ENCODE measurements at regions not wholly inside any gene's neighbourhood (a gene's known extent, or its start where the extent isn't known, plus 50 kb on each side); places are given as distances from the start of the nearest gene placed in this dataset.

DNA sequence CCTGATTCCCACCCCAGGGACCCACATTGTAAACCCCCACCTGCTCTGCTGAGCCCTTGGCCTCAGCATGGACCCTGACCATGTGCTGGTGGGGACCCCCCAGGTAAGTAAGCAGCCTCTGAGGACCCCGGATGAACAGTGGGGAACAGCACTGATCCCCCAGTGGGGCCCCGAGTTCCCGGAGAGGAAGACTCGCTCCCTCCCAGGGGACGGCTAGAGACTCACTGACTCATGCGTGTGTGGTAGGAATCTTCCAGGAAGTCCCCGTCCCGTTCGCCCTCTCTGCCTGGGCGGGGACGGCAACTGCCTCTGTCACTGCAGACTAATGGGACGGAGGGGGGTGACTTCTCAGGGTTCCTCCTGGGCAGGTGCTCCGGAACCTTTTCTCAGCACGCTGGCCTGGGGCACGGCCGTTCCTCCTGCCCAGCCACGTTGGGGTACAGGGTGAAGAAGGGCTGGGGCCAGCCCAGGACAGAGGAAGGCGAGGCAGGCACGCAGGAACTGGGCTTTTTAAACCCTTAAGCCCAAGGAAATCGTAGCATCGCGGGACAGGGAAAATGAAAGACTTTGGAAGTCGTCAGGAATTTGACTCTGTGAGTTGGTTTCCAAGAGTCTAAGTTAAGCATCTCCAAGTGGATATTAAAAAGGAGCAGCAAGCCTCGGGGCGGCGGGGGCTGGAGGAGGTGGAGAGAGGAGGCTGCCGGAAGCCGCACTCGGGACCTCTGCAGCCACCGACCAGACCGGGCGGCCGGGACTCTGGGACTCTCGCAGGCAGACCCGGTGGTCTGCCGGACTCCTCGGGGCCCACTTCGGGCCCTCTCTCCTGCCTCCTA, 178.7 kb downstream of the SEC14L1 start:
- Histone ChIP-seq H3K36me3 (ENCODE audit: low read length) (no peaks in the 10 kb centered on the region), H2AFZ (ENCODE audit: low read depth, low read length, severe bottlenecking) (no peak overlapping the region), H3K4me3 (ENCODE audit: insufficient read depth, low read length, poor library complexity, severe bottlenecking) (no peak overlapping the region), H3K9ac (ENCODE audit: low read length) (no peak overlapping the region), H3K79me2 (ENCODE audit: insufficient read depth, low read length) (no peaks in the 10 kb centered on the region), H3K9me3 (ENCODE audit: insufficient read depth, low read length) (no peaks in the 10 kb centered on the region), H3K9me2 (replicated peaks; ENCODE audit: insufficient read depth, low read length) (no peaks in the 10 kb centered on the region), H3F3A (ENCODE audit: insufficient read depth) (no peaks in the 10 kb centered on the region), H3K4me2 (ENCODE audit: low read depth, low read length, poor library complexity, severe bottlenecking) (no peak overlapping the region), H3K27me3 (ENCODE audit: low read length) (peaks cover 2% of the 10 kb centered on the region; the same call in 1 of the 2 replicates), H3K27ac (ENCODE audit: low read depth, low read length) (no peak overlapping the region), H4K20me1 (ENCODE audit: low read depth, low read length) (no peaks in the 10 kb centered on the region)
- no peak for TF ChIP-seq EZH2phosphoT487 (conservative IDR thresholded peaks at IDR 0.05; ENCODE audit: low read length)
- no peak for TF ChIP-seq CTCF (IDR thresholded peaks at IDR 0.05; ENCODE audit: insufficient read depth, low read length, poor library complexity, severe bottlenecking)

DNA sequence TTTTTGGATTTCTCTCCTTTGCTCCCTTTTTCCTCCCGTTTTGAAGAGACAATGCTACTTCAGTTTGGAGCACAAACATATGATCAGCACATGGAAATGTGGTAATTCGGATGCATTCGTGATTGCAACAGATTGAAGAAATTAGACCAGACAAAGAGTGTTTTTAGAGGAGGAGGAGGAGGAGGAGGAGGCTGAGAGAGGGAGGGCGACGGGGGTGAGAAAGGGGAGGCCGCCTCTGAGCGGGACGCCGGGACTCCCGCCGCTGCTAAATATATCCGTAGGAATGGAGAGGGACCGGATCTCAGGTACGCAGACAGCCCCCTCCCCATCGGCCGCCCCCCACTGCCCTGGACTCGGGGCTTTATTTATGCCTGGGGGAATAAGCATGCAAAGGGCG, 179.3 kb downstream of the SEC14L1 start:
- H3F3A ChIP-seq (ENCODE audit: insufficient read depth), result no peaks in the 10 kb centered on the region
- TF ChIP-seq CTCF (IDR thresholded peaks at IDR 0.05; ENCODE audit: insufficient read depth, low read length, poor library complexity, severe bottlenecking) (no peak), EZH2phosphoT487 (conservative IDR thresholded peaks at IDR 0.05; ENCODE audit: low read length) (no peak)
- H3K36me3 ChIP-seq (ENCODE audit: low read length), result no peaks in the 10 kb centered on the region
- H3K9me3 ChIP-seq (ENCODE audit: insufficient read depth, low read length), result no peaks in the 10 kb centered on the region
- no peaks in the 10 kb centered on the region for H4K20me1 ChIP-seq (ENCODE audit: low read depth, low read length)
- H3K27ac ChIP-seq (ENCODE audit: low read depth, low read length), result no peak overlapping the region
- H3K9me2 ChIP-seq (replicated peaks; ENCODE audit: insufficient read depth, low read length), result no peaks in the 10 kb centered on the region
- H3K4me3 ChIP-seq (ENCODE audit: insufficient read depth, low read length, poor library complexity, severe bottlenecking), result no peak overlapping the region
- no peak overlapping the region for H3K9ac ChIP-seq (ENCODE audit: low read length)
- H3K4me2 ChIP-seq (ENCODE audit: low read depth, low read length, poor library complexity, severe bottlenecking), result no peak overlapping the region
- no peaks in the 10 kb centered on the region for H3K79me2 ChIP-seq (ENCODE audit: insufficient read depth, low read length)
- H3K27me3 ChIP-seq (ENCODE audit: low read length), result peaks cover 2% of the 10 kb centered on the region; the same call in 1 of the 2 replicates
- H2AFZ ChIP-seq (ENCODE audit: low read depth, low read length, severe bottlenecking), result no peak overlapping the region

GRCh38 chr17:77320485-77321256, 179.9 kb downstream of the SEC14L1 start:
- Histone ChIP-seq H3F3A (ENCODE audit: insufficient read depth) (no peaks in the 10 kb centered on the region), H2AFZ (ENCODE audit: low read depth, low read length, severe bottlenecking) (no peak overlapping the region)

More at GRCh38 chr17:77320485-77321256, 179.9 kb downstream of the SEC14L1 start:
- TF ChIP-seq CTCF (IDR thresholded peaks at IDR 0.05; ENCODE audit: insufficient read depth, low read length, poor library complexity, severe bottlenecking) (no peak), EZH2phosphoT487 (conservative IDR thresholded peaks at IDR 0.05; ENCODE audit: low read length) (no peak)
- no peaks in the 10 kb centered on the region for H4K20me1 ChIP-seq (ENCODE audit: low read depth, low read length)
- no peaks in the 10 kb centered on the region for H3K9me3 ChIP-seq (ENCODE audit: insufficient read depth, low read length)
- H3K9ac ChIP-seq (ENCODE audit: low read length), result no peak overlapping the region
- H3K9me2 ChIP-seq (replicated peaks; ENCODE audit: insufficient read depth, low read length), result no peaks in the 10 kb centered on the region
- peaks cover 2% of the 10 kb centered on the region; the same call in 1 of the 2 replicates for H3K27me3 ChIP-seq (ENCODE audit: low read length)
- no peak overlapping the region for H3K4me2 ChIP-seq (ENCODE audit: low read depth, low read length, poor library complexity, severe bottlenecking)
- H3K36me3 ChIP-seq (ENCODE audit: low read length), result no peaks in the 10 kb centered on the region
- no peaks in the 10 kb centered on the region for H3K79me2 ChIP-seq (ENCODE audit: insufficient read depth, low read length)
- H3K27ac ChIP-seq (ENCODE audit: low read depth, low read length), result no peak overlapping the region
- no peak overlapping the region for H3K4me3 ChIP-seq (ENCODE audit: insufficient read depth, low read length, poor library complexity, severe bottlenecking)
